ENCODE measurements at regions not wholly inside any gene's neighbourhood (a gene's known extent, or its start where the extent isn't known, plus 50 kb on each side); places are given as distances from the start of the nearest gene placed in this dataset.

- no peak for FAIRE-seq
Measured at GRCh38 chr1:115203287-115203686, 114.0 kb upstream of the TSPAN2 start.

GRCh38 chr1:115201598-115201997 is 112.3 kb upstream of the TSPAN2 start:
- FAIRE-seq: no peak

GRCh38 chr1:115199416-115200132 is 110.3 kb upstream of the TSPAN2 start:
- FAIRE-seq: no peak

- FAIRE-seq: no peak
Measured at GRCh38 chr1:115198938-115199337, 109.6 kb upstream of the TSPAN2 start.

- FAIRE-seq: no peak
Measured at GRCh38 chr1:115196296-115196695, 107.0 kb upstream of the TSPAN2 start.

- no peak for FAIRE-seq
Measured at GRCh38 chr1:115194506-115194905, 105.2 kb upstream of the TSPAN2 start.

GRCh38 chr1:115193046-115193828 is 103.9 kb upstream of the TSPAN2 start:
- FAIRE-seq: no peak

GRCh38 chr1:115192200-115192767 is 103.0 kb upstream of the TSPAN2 start:
- FAIRE-seq: no peak

GRCh38 chr1:115191691-115192090 is 102.4 kb upstream of the TSPAN2 start:
- FAIRE-seq: no peak

GRCh38 chr1:115190540-115191170 is 101.4 kb upstream of the TSPAN2 start:
- no peak for FAIRE-seq

GRCh38 chr1:115189814-115190539 is 100.7 kb upstream of the TSPAN2 start:
- FAIRE-seq: no peak

- no peak for FAIRE-seq
Measured at GRCh38 chr1:115188680-115189395, 99.5 kb upstream of the TSPAN2 start.

- FAIRE-seq: no peak
Measured at GRCh38 chr1:115186711-115187265, 97.5 kb upstream of the TSPAN2 start.

GRCh38 chr1:115185336-115185735 is 96.0 kb upstream of the TSPAN2 start:
- FAIRE-seq: no peak

- FAIRE-seq: no peak
Measured at GRCh38 chr1:115184951-115185331, 95.6 kb upstream of the TSPAN2 start.

- FAIRE-seq: no peak
Measured at GRCh38 chr1:115184260-115184950, 95.1 kb upstream of the TSPAN2 start.

- FAIRE-seq: no peak
Measured at GRCh38 chr1:115183721-115184259, 94.5 kb upstream of the TSPAN2 start.

GRCh38 chr1:115183158-115183557 is 93.9 kb upstream of the TSPAN2 start:
- no peak for FAIRE-seq

GRCh38 chr1:115182012-115182715 is 92.9 kb upstream of the TSPAN2 start:
- peak; percentile 99 for FAIRE-seq

- no peak for FAIRE-seq
Measured at GRCh38 chr1:115181231-115181630, 91.9 kb upstream of the TSPAN2 start.

All from G401.6 (cell line).